Caco-2 (cell line): ENCODE measurements at regions not wholly inside any gene's neighbourhood (a gene's known extent, or its start where the extent isn't known, plus 50 kb on each side); places are given as distances from the start of the nearest gene placed in this dataset.

ENCODE experiments used
- BruUV-seq: library from RNA; stranded (reverse); fragments of 400-500 nt; replicated peaks from 2 replicates; lab custom pipeline; 2021; lab: Mats Ljungman, UMichigan
- CTCF ChIA-PET: fragments of 300-600 bp; sonication (Branson Sonifier 250); formaldehyde crosslinking; loops from one replicate; lab custom pipeline; 2022; ENCODE audit warnings: antibody characterized with exemption; lab: Charles Lee
- POLR2A ChIA-PET: fragments of 300-600 bp; sonication (Branson Sonifier 250); formaldehyde crosslinking; loops from one replicate; lab custom pipeline; 2022; ENCODE audit warnings: antibody characterized with exemption; lab: Charles Lee
- DNase-seq, 2 experiments: peaks; one replicate each; pipeline versions ENCODE4 v3.0.0 to v3.0.0-alpha.2; 2020 to 2022
- H3K27me3 ChIP-seq: replicated peaks from 2 replicates; pipeline ENCODE4 v1.6.0; 2011; ENCODE audit warnings: low read length; ENCODE audit not compliant: control insufficient read depth, insufficient read depth
- H3K36me3 ChIP-seq: 2 replicates; pipeline ENCODE4 v1.5.1; 2011; ENCODE audit warnings: low read length; ENCODE audit not compliant: control insufficient read depth, insufficient read depth
- H3K4me1 ChIP-seq: fragments of 250-450 bp; sonication (Bioruptor Pico); 2 replicates; pipeline ENCODE4 v1.5.1; 2020; ENCODE audit warnings: mild to moderate bottlenecking
- H3K4me3 ChIP-seq: 2 replicates; pipeline ENCODE4 v1.5.1; 2011; ENCODE audit warnings: low read depth, mild to moderate bottlenecking, control low read depth, low read length
- H3K9me3 ChIP-seq: fragments of 250-450 bp; sonication (Bioruptor Pico); 2 replicates; pipeline ENCODE4 v1.5.1; 2020; ENCODE audit warnings: mild to moderate bottlenecking, moderate library complexity
- H3K27ac Mint-ChIP-seq: one replicate; pipeline ENCODE4 v1.8.0; 2022; ENCODE audit warnings: mixed read lengths; ENCODE audit not compliant: unreplicated experiment
- H3K27me3 Mint-ChIP-seq: one replicate; pipeline ENCODE4 v1.8.0; 2022; ENCODE audit warnings: mixed read lengths; ENCODE audit not compliant: insufficient read depth, unreplicated experiment
- H3K36me3 Mint-ChIP-seq: one replicate; pipeline ENCODE4 v1.8.0; 2022; ENCODE audit warnings: mild to moderate bottlenecking, mixed read lengths; ENCODE audit not compliant: insufficient read depth, unreplicated experiment
- H3K4me1 Mint-ChIP-seq: one replicate; pipeline ENCODE4 v1.8.0; 2022; ENCODE audit warnings: low read depth, mixed read lengths; ENCODE audit not compliant: unreplicated experiment
- H3K4me3 Mint-ChIP-seq: one replicate; pipeline ENCODE4 v1.8.0; 2022; ENCODE audit warnings: mild to moderate bottlenecking, moderate library complexity, mixed read lengths; ENCODE audit not compliant: unreplicated experiment
- H3K9me3 Mint-ChIP-seq: one replicate; pipeline ENCODE4 v1.8.0; 2022; ENCODE audit warnings: mixed read lengths; ENCODE audit not compliant: unreplicated experiment
- CTCF ChIP-seq, 2 experiments: fragments of 200-600 bp in 1 of 2; IDR thresholded peaks; 1 replicate in 1 of 2; 2 replicates in 1 of 2; pipeline versions ENCODE4 v1.5.1 to v1.8.0; 2011 to 2022; ENCODE audit warnings: antibody characterized with exemption in 1 of 2, control low read depth in 1 of 2, inconsistent platforms in 1 of 2, low read depth in 1 of 2, low read length in 1 of 2, mild to moderate bottlenecking in 1 of 2, moderate library complexity in 1 of 2; ENCODE audit not compliant: insufficient read depth in 1 of 2, severe bottlenecking in 1 of 2, unreplicated experiment in 1 of 2
- intact Hi-C: fragments of 100-400 bp; cut with micrococcal nuclease; formaldehyde crosslinking; loops from one replicate; pipeline ENCODE4 v1.10.0; 2022; ENCODE audit not compliant: unreplicated experiment

- CTCF ChIA-PET, result no interaction called here
- Mint-ChIP-seq H3K27me3 (no peaks in the 10 kb centered on the region), H3K4me3 (no peak overlapping the region), H3K9me3 (no peaks in the 10 kb centered on the region), H3K36me3 (no peaks in the 10 kb centered on the region), H3K4me1 (no peaks in the 10 kb centered on the region), H3K27ac (no peak overlapping the region)
- no peaks in the 10 kb centered on the region for H3K9me3 ChIP-seq
- H3K27me3 ChIP-seq, result no peaks in the 10 kb centered on the region
- TF ChIP-seq CTCF (IDR thresholded peaks at IDR 0.05; ENCODE audit: insufficient read depth in 1 of 2, low read depth in 1 of 2, low read length in 1 of 2, severe bottlenecking in 1 of 2, unreplicated experiment in 1 of 2), result no peak
- no peak overlapping the region for H3K4me3 ChIP-seq
- POLR2A ChIA-PET, result no interaction called here
- H3K36me3 ChIP-seq, result no peaks in the 10 kb centered on the region
- intact Hi-C loops, result no loop called here
- H3K4me1 ChIP-seq, result no peaks in the 10 kb centered on the region
- BruUV-seq, result no TSS peak
- DNase-seq, result no peak
These were observed 189.5 kb downstream of the SHOX2 start for GRCh38 chr3:157916672-157917071.

GRCh38 chr3:157914882-157915281 lies 191.3 kb downstream of the SHOX2 start:
- Histone ChIP-seq H3K27me3 (no peaks in the 10 kb centered on the region), H3K9me3 (no peaks in the 10 kb centered on the region), H3K4me1 (no peaks in the 10 kb centered on the region), H3K4me3 (no peak overlapping the region), H3K36me3 (no peaks in the 10 kb centered on the region)
- ChIA-PET CTCF (no interaction called here), POLR2A (no interaction called here)
- no peak overlapping the region for H3K27ac Mint-ChIP-seq
- DNase-seq, result no peak
- BruUV-seq, result no TSS peak
- H3K4me3 Mint-ChIP-seq, result no peak overlapping the region
- intact Hi-C loops, result no loop called here
- no peaks in the 10 kb centered on the region for H3K9me3 Mint-ChIP-seq
- no peak for TF ChIP-seq CTCF (IDR thresholded peaks at IDR 0.05; ENCODE audit: insufficient read depth in 1 of 2, low read depth in 1 of 2, low read length in 1 of 2, severe bottlenecking in 1 of 2, unreplicated experiment in 1 of 2)
- H3K27me3 Mint-ChIP-seq, result no peaks in the 10 kb centered on the region
- H3K4me1 Mint-ChIP-seq, result no peaks in the 10 kb centered on the region
- no peaks in the 10 kb centered on the region for H3K36me3 Mint-ChIP-seq

GRCh38 chr3:157913741-157914150 lies 192.5 kb downstream of the SHOX2 start:
- no peaks in the 10 kb centered on the region for H3K4me1 Mint-ChIP-seq
- no peak for TF ChIP-seq CTCF (IDR thresholded peaks at IDR 0.05; ENCODE audit: insufficient read depth in 1 of 2, low read depth in 1 of 2, low read length in 1 of 2, severe bottlenecking in 1 of 2, unreplicated experiment in 1 of 2)

More at GRCh38 chr3:157913741-157914150, 192.5 kb downstream of the SHOX2 start:
- no peaks in the 10 kb centered on the region for H3K9me3 Mint-ChIP-seq
- ChIA-PET CTCF (no interaction called here), POLR2A (no interaction called here)
- H3K9me3 ChIP-seq, result no peaks in the 10 kb centered on the region
- no peaks in the 10 kb centered on the region for H3K36me3 ChIP-seq
- intact Hi-C loops, result no loop called here
- H3K4me3 ChIP-seq, result no peak overlapping the region
- BruUV-seq, result no TSS peak
- no peak overlapping the region for H3K27ac Mint-ChIP-seq
- no peaks in the 10 kb centered on the region for H3K4me1 ChIP-seq
- no peaks in the 10 kb centered on the region for H3K36me3 Mint-ChIP-seq
- no peak for DNase-seq
- no peak overlapping the region for H3K4me3 Mint-ChIP-seq
- no peaks in the 10 kb centered on the region for H3K27me3 ChIP-seq
- no peaks in the 10 kb centered on the region for H3K27me3 Mint-ChIP-seq
